ENCODE measurements at regions not wholly inside any gene's neighbourhood (a gene's known extent, or its start where the extent isn't known, plus 50 kb on each side); places are given as distances from the start of the nearest gene placed in this dataset.

DNA sequence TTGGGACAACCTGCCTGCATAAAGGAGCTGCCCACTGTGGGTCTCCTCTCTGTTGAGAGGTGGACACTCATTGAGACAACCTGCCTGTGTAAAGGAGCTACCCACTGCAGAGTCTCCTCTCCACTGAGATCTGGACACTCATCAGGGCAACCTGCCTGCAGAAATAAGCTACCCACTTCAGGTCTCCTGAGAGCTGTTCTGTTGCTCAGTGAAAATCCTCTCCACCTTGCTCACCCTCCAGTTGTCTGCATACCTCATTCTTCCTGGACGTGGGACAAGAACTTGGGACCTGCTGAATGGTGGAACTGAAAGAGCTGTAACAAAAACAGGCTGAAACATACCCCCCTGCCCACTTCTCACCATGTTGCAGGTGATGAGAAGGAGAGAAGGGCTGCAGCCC is 59.9 kb upstream of the CDKN2AIP start:
- Histone ChIP-seq H3K27ac (no peak overlapping the region), H3K4me1 (no peaks in the 10 kb centered on the region), H3K36me3 (no peaks in the 10 kb centered on the region), H3K4me3 (no peak overlapping the region), H3K27me3 (no peaks in the 10 kb centered on the region), H3K9me3 (no peaks in the 10 kb centered on the region)
- ATAC-seq: no peak
- DNase-seq: no peak
- TF ChIP-seq, protein P1, sequence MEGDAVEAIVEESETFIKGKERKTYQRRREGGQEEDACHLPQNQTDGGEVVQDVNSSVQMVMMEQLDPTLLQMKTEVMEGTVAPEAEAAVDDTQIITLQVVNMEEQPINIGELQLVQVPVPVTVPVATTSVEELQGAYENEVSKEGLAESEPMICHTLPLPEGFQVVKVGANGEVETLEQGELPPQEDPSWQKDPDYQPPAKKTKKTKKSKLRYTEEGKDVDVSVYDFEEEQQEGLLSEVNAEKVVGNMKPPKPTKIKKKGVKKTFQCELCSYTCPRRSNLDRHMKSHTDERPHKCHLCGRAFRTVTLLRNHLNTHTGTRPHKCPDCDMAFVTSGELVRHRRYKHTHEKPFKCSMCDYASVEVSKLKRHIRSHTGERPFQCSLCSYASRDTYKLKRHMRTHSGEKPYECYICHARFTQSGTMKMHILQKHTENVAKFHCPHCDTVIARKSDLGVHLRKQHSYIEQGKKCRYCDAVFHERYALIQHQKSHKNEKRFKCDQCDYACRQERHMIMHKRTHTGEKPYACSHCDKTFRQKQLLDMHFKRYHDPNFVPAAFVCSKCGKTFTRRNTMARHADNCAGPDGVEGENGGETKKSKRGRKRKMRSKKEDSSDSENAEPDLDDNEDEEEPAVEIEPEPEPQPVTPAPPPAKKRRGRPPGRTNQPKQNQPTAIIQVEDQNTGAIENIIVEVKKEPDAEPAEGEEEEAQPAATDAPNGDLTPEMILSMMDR (IDR thresholded peaks at IDR 0.05): no peak
- intact Hi-C loops (cut with DNase I): no loop called here

DNA sequence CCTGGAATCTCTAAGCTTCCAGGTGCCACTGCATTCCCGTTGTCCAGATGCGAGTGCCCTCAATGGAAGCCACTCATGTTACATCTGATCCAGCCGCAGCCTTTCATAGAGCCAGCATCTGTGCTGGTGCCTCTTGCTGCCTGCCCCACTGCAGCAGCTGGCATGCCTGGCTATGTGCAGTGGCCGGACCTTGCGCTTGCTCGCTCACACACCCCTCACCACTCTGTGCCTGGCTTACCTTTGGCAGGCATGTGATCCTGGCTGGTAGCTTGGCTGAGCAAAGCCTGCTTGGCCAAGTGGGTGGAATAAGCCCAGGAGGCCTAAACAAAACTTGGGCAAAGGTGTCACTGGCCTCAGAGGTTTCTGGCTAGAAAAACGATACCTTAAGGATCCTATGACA is 59.5 kb upstream of the CDKN2AIP start:
- no peak for ATAC-seq
- H3K36me3 ChIP-seq: no peaks in the 10 kb centered on the region
- no peak for DNase-seq
- H3K27ac ChIP-seq: no peak overlapping the region
- TF ChIP-seq, protein P1 (IDR thresholded peaks at IDR 0.05): no peak
- peaks cover under 1% of the 10 kb centered on the region for H3K27me3 ChIP-seq
- H3K9me3 ChIP-seq: no peaks in the 10 kb centered on the region
- intact Hi-C loops (cut with DNase I): no loop called here
- H3K4me1 ChIP-seq: no peaks in the 10 kb centered on the region
- no peak overlapping the region for H3K4me3 ChIP-seq

DNA sequence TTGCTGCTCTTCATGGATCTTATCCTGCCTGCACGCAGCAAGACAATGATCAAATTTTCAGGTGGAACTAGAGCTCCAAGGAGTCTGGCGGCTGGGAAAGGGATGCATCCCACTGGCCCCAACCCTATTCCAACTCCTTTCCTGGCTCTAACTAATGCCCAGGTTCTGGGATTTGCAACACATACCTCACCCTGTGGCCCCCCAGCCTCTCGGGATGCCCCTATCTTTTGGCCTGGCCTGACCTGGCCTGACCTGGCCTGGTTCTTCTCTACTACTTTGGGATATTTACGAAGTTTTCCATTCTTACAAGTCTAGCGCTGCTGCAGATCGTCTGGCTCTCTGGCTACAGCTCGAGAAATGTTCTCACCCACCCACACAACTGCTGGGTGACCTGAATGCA is 56.4 kb upstream of the CDKN2AIP start:
- H3K4me1 ChIP-seq: no peaks in the 10 kb centered on the region
- no peaks in the 10 kb centered on the region for H3K36me3 ChIP-seq
- intact Hi-C loops (cut with DNase I): no loop called here

DNA sequence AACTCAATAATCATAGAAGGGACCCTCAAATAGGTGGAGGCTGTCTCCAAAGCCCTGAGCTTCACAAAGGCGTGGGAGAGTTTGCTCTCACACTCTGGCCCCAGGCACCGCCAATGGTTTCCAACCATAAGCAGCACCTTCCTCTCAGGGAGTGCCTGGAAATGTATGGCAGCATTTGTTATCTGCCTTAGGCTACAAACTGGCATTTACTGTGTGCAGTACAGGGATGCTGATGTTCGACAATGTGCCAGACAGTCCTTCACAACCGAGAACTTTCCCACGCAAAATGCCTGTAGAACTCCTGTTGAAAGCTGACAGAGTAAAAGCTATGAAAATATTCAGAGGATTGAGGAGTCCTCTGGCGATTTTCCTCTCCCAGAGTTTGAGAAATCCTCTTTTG is 55.7 kb upstream of the CDKN2AIP start:
- intact Hi-C loops (cut with DNase I): no loop called here
- no peaks in the 10 kb centered on the region for H3K9me3 ChIP-seq
- no peaks in the 10 kb centered on the region for H3K4me1 ChIP-seq
- H3K27me3 ChIP-seq: peaks cover 12% of the 10 kb centered on the region
- no peak overlapping the region for H3K4me3 ChIP-seq
- ATAC-seq (no peak), DNase-seq (no peak)
- TF ChIP-seq, protein P1 (IDR thresholded peaks at IDR 0.05): no peak
- H3K27ac ChIP-seq: no peak overlapping the region
- H3K36me3 ChIP-seq: no peaks in the 10 kb centered on the region

More for the DNA sequence above, 56.4 kb upstream of the CDKN2AIP start:
- H3K4me3 ChIP-seq: no peak overlapping the region
- no peak overlapping the region for H3K27ac ChIP-seq
- TF ChIP-seq, protein P1 (IDR thresholded peaks at IDR 0.05): no peak
- H3K9me3 ChIP-seq: no peaks in the 10 kb centered on the region
- peaks cover 12% of the 10 kb centered on the region for H3K27me3 ChIP-seq
- ATAC-seq (no peak), DNase-seq (no peak)

DNA sequence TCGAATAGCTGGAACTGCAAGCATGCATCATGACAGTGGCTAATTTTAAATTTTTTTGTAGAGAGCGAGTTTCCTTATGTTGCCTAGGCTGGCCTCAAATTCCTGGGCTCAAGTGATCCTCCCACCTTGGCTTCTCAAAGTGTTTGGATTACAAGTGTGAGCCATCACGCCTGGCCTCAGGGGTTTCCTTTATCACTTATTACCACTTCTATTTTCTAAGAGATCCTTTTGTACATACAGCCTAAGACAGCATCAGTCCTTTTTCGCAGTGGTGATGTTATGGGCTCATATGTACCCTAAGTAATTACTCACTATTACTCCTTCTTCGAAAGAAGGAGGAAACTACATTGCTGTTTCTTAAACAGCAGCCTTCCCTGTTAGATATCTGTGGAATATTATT is 54.1 kb upstream of the CDKN2AIP start:
- no peak for ATAC-seq
- Histone ChIP-seq H3K36me3 (no peaks in the 10 kb centered on the region), H3K9me3 (no peaks in the 10 kb centered on the region), H3K27me3 (peaks cover 12% of the 10 kb centered on the region), H3K4me1 (no peaks in the 10 kb centered on the region), H3K27ac (no peak overlapping the region), H3K4me3 (no peak overlapping the region)
- intact Hi-C loops (cut with DNase I): no loop called here
- DNase-seq: no peak
- TF ChIP-seq, protein P1 (IDR thresholded peaks at IDR 0.05): no peak

DNA sequence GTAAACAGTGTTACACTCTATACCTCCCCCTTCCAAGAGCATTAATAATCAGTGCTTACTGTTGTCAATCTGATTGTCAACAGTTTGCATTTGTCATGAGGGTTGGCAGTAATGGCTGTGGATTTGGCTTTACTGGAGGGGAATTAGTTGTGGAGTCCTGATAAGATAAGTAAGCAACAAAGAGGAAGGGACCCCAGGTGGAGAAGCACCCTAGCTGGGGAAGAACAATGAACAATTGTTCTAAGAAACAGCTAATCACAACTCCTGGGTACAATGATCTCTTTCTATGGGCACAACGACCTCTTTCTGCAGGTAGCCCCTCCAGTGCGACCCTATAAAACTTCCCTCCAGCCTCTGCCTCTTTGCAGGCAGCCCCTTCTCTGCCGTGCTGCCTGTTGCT is 53.2 kb upstream of the CDKN2AIP start:
- Histone ChIP-seq H3K27me3 (peaks cover 12% of the 10 kb centered on the region), H3K9me3 (no peaks in the 10 kb centered on the region), H3K4me1 (no peaks in the 10 kb centered on the region), H3K4me3 (no peak overlapping the region), H3K27ac (no peak overlapping the region), H3K36me3 (no peaks in the 10 kb centered on the region)
- DNase-seq: no peak
- ATAC-seq: no peak
- intact Hi-C loops (cut with DNase I): no loop called here
- TF ChIP-seq, protein P1 (IDR thresholded peaks at IDR 0.05): no peak
